ENCODE measurements at regions not wholly inside any gene's neighbourhood (a gene's known extent, or its start where the extent isn't known, plus 50 kb on each side); places are given as distances from the start of the nearest gene placed in this dataset.

GRCh38 chr2:60350791-60351190 is 202.7 kb downstream of the BCL11A start (continued):
- TF ChIP-seq MAX (IDR thresholded peaks at IDR 0.05; ENCODE audit: low read depth, low read length) (peak; percentile 59), GABPA (IDR thresholded peaks at IDR 0.05; ENCODE audit: low read depth) (no peak), BCL11A (IDR thresholded peaks at IDR 0.05; ENCODE audit: low read depth, low read length) (no peak), CHD4 (IDR thresholded peaks at IDR 0.05) (no peak), KLF5 (IDR thresholded peaks at IDR 0.05; ENCODE audit: partially characterized antibody) (no peak), CHD2 (IDR thresholded peaks at IDR 0.05; ENCODE audit: borderline replicate concordance, low read depth, low read length) (no peak), CBFB (IDR thresholded peaks at IDR 0.05; ENCODE audit: low read depth) (no peak), ZNF384 (IDR thresholded peaks at IDR 0.05; ENCODE audit: borderline replicate concordance, low read depth, low read length) (no peak), BMI1 (IDR thresholded peaks at IDR 0.05; ENCODE audit: borderline replicate concordance) (no peak), SPI1 (IDR thresholded peaks at IDR 0.05; ENCODE audit: borderline replicate concordance, insufficient read depth, low read depth, low read length) (peak; percentile 86), CEBPB (IDR thresholded peaks at IDR 0.05; ENCODE audit: borderline replicate concordance in 1 of 2, low read depth in 2 of 2, low read length in 2 of 2) (no peak), RB1 (IDR thresholded peaks at IDR 0.05; ENCODE audit: borderline replicate concordance) (no peak), MYB (IDR thresholded peaks at IDR 0.05; ENCODE audit: borderline replicate concordance, low read depth, low read length) (no peak), ESRRA (IDR thresholded peaks at IDR 0.05; ENCODE audit: low read length) (no peak), ZNF24 (IDR thresholded peaks at IDR 0.05) (no peak), CBX3 (IDR thresholded peaks at IDR 0.05; ENCODE audit: borderline replicate concordance, low read depth) (no peak), CREB1 (IDR thresholded peaks at IDR 0.05; ENCODE audit: low read depth) (no peak), FOXK2 (IDR thresholded peaks at IDR 0.05) (no peak), JUND (IDR thresholded peaks at IDR 0.05; ENCODE audit: low read depth, low read length) (no peak), REST (IDR thresholded peaks at IDR 0.05; ENCODE audit: low read depth, low read length) (no peak)
- TF ChIP-seq, protein P1, sequence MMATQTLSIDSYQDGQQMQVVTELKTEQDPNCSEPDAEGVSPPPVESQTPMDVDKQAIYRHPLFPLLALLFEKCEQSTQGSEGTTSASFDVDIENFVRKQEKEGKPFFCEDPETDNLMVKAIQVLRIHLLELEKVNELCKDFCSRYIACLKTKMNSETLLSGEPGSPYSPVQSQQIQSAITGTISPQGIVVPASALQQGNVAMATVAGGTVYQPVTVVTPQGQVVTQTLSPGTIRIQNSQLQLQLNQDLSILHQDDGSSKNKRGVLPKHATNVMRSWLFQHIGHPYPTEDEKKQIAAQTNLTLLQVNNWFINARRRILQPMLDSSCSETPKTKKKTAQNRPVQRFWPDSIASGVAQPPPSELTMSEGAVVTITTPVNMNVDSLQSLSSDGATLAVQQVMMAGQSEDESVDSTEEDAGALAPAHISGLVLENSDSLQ (IDR thresholded peaks at IDR 0.05): no peak
- TF ChIP-seq, protein P2, sequence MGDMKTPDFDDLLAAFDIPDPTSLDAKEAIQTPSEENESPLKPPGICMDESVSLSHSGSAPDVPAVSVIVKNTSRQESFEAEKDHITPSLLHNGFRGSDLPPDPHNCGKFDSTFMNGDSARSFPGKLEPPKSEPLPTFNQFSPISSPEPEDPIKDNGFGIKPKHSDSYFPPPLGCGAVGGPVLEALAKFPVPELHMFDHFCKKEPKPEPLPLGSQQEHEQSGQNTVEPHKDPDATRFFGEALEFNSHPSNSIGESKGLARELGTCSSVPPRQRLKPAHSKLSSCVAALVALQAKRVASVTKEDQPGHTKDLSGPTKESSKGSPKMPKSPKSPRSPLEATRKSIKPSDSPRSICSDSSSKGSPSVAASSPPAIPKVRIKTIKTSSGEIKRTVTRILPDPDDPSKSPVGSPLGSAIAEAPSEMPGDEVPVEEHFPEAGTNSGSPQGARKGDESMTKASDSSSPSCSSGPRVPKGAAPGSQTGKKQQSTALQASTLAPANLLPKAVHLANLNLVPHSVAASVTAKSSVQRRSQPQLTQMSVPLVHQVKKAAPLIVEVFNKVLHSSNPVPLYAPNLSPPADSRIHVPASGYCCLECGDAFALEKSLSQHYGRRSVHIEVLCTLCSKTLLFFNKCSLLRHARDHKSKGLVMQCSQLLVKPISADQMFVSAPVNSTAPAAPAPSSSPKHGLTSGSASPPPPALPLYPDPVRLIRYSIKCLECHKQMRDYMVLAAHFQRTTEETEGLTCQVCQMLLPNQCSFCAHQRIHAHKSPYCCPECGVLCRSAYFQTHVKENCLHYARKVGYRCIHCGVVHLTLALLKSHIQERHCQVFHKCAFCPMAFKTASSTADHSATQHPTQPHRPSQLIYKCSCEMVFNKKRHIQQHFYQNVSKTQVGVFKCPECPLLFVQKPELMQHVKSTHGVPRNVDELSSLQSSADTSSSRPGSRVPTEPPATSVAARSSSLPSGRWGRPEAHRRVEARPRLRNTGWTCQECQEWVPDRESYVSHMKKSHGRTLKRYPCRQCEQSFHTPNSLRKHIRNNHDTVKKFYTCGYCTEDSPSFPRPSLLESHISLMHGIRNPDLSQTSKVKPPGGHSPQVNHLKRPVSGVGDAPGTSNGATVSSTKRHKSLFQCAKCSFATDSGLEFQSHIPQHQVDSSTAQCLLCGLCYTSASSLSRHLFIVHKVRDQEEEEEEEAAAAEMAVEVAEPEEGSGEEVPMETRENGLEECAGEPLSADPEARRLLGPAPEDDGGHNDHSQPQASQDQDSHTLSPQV (IDR thresholded peaks at IDR 0.05): no peak

Data from GM12878 (cell line).